ENCODE measurements at regions not wholly inside any gene's neighbourhood (a gene's known extent, or its start where the extent isn't known, plus 50 kb on each side); places are given as distances from the start of the nearest gene placed in this dataset.
"Not testable (repeated sequence)": the region's sequence is repeated elsewhere in the genome, so short reads cannot be mapped to it uniquely, and the experiment has no call there.

DNA sequence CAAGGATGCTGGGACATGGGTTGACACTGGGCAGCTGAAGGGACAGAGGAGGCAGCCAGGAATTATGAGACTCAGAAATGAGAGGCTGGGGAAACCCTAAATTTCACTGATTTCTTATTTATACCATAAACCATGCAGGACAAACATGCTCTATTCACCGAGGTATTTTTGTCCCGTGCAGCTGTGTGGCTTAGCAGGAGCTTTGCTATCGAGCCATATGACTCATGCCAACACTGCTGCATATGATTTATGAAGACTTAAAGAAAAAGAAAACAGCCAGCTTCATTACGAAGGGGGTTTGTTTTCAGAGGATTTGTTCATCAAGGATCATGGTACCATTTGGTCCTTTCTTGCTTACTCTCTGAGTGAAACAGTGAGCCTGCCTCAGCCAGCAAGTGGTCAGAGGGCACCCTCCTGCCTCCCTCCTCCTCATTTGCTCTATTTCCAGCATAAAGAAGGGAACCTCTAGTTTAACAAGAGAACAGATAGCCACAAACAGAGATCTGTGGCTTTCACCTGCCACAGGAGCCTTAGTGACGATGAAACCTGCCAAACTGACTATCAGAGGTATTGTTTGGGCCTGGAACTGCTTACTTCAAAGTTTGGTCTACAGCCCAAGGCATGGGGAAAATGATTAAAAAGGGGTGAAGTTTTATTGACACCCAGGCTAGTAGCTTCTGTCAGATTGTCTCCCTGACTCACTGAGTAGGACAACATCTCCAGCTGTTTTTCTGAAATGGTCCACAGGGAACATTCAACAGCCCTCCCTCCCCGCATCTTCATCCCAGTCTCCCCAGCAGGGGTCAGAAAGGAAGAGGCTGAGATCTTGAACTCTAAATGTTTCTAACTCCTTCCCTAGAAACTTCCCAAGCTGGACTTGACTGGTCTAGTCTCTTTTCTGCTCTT lies 80.1 kb upstream of the MAML3 start:
- no peak for DNase-seq
- intact Hi-C loops (cut with DNase I): no loop called here

DNA sequence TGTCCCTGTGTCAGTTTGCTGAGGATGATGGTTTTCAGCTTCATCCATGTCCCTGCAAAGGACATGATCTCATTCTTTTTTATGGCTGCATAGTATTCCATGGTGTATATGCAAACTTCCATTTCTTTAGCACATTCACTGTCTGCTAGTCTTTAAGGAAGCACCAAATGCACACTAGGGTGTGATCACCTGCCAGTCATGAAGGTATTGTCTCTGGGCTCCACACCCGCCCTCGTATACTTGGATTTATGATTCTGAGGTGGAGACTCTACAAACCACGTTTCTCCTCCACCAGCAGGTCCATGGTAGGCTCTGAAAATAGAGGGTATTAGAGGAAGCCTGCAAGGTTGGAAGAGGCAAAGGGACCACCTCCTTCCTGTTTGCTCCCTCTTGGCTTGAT lies 75.9 kb upstream of the MAML3 start:
- intact Hi-C loops (cut with DNase I): no loop called here
- no peak for DNase-seq

DNA sequence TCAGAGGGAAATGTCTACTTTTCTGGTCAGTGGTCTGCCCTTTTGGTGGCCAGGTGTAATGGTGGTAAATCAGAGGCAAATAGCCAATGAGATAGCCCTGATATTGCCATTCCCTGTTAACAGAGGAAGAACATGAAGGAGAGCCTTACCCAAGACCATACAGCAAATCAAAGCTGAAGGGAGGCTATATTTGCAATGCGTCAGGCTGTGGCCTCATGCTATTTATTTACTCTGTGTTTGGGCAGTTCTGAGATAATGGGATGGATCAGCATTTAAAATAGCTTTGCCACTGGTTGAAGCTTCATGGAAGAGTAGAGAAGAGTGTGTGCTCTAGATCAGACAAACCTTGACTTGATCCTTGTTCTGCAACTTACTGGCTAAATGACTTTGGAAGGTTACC lies 73.3 kb upstream of the MAML3 start:
- no peak for DNase-seq
- intact Hi-C loops (cut with DNase I): no loop called here

DNA sequence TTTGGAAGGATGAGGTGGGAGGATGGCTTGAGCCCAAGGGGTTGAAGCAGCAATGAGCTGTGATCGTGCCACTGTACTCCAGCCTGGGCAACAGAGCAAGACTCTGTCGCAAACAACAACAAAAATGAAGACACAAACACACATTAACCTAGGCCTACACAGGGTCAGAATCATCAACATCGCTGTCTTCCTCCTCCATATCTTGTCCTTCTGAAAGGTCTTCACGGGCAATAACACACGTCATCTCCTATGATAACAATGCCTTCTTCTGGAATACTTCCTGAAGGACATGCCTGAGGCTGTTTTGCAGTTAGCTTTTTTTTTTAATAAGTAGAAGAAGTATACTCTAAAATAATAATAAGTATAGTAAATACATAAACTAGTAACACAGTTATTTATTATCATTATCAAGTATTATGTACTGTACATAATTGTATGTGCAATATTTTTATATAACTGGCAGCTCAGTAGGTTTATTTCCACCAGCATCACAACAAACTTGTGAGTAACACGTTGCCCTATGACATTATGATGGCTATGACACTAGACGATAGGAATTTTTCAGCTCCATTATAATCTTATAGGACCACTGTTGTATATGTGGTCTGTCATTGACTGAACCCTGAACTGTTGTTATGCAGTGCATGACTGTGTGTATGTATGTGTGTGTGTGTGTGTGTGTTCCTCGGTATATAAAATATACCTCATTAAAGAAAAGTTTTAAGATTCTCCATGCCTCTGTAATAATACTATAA lies 69.2 kb upstream of the MAML3 start:
- intact Hi-C loops (cut with DNase I): no loop called here
- no peak for DNase-seq

DNA sequence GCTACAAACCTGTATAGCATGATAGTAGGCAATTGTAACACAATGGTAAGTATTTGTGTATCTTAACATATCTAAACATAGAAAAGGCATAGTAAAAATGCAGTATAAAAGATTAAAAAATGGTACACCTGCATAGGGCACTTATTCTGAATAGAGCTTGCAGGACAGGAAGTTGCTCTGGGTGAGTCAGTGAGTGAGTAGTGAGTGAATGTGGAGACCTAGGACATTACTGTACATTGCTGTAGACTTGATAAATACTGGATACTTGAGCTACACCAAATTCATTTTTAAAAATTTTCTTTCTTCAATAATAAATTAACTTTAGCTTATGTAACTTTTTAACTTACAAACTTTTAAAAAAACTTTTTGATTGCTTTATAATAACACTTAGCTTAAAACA lies 68.2 kb upstream of the MAML3 start:
- DNase-seq: no peak
- intact Hi-C loops (cut with DNase I): no loop called here

DNA sequence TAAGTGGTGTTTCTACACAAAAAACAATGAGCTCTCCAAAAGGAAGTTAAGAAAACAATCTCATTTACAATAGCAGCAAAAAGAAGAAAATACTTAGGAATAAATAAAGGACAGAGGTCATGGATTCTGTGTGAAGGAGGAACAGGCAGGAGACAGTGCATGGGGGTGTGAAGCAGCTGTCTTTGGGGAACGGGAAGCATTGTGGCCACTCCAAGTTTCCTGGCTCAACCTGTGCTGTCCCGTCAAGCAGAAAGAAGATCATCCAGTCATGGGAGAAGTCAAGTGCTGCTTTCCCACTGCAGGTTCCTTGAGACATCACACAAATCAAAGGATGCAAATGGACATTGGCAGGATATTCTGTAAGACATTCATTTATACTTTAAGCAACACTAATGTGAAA lies 66.1 kb upstream of the MAML3 start:
- no peak for DNase-seq
- intact Hi-C loops (cut with DNase I): no loop called here

DNA sequence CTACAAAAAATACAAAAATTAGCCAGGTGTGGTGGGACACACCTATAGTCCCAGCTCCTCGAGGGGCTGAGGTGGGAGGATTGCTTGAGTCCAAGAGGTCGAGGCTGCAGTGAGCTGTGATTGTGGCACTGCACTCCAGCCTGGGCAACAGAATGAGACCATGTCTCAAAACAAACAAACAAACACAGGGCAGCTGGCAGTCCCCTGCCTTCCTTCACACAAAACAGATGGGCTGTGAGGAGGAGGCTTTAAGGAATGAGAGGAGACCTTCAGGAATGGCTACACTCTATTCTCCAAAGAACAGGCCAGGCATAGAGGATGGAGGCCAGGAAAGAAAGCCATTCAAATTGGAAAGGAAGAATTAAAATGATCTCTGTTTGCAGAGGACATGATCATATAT lies 65.6 kb upstream of the MAML3 start:
- DNase-seq: no peak
- intact Hi-C loops (cut with DNase I): no loop called here

DNA sequence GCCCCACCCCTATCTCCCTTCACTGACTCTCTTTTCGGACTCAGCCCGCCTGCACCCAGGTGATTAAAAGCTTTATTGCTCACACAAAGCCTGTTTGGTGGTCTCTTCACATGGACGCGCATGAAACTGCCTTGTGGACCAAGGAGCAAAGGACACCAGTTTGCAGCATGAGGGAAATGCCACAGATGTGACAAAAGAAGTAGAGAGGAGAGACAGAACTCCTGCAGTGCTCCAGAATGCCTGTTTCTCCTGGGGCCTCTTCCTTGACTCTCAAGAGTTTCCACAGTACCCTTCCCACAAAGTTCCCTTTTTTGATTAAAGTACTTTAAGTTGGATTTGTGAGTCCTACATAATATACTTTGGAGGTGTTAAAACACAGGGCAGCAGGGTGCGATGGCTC lies 65.1 kb upstream of the MAML3 start:
- DNase-seq; intact Hi-C loops (cut with DNase I): not testable (repeated sequence)

DNA sequence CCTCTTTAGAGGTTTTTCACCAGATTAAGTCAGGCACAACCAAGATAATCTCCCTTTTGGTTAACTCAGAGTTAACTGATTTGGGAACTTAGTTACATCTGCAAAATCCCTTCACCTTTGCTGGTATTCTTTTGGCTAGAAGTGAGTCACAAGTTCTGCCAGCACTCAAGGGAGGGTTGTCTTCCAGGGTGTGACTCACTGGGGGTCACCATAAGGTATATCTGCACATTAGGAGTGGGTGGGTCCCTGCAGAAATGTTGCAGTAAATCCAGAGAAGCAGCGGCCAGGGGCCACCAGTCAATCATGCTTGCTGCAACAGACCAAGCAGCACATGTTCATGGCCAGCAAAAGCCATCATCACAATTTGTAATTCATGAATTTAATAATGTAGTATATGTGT lies 59.8 kb upstream of the MAML3 start:
- no peak for DNase-seq
- intact Hi-C loops (cut with DNase I): no loop called here

DNA sequence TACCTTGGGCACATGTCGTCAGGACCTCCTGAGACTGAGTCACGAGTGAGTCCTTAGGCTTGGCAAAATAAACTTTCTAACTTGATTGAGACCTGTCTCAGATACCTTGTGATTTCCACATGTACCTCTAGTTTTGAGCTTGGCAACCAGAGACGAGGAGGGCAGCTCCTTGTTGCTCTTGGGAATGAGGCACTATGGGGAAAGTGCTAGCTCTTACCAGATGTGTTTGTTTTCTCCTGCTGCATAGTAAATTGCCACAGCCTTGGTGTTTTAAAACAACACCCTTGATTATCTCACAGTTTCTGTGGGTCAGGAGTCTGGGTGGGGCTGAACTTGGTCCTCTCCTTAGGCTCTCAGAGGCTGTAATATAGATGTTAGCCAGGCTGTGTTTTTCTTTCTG lies 59.1 kb upstream of the MAML3 start:
- intact Hi-C loops (cut with DNase I): no loop called here
- no peak for DNase-seq

DNA sequence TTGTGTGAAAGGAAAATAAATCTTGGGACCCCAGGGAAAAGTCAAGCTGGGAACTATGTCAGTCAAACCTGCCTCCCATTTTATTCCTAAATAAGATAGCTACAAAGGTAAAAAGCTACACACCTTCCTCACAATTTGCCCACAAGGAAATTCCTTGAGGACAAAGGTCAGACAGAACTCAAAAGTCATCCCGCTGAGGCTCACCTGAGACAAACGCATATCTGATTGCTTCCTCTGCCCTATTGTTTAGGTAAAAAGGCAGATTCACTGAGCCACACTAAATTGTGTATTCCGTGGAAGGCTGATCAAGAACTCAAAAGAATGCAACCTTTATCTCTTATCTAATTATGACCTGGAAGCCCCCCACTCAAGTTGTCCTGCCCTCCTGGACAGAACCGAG lies 58.7 kb upstream of the MAML3 start:
- DNase-seq: no peak
- intact Hi-C loops (cut with DNase I): no loop called here

DNA sequence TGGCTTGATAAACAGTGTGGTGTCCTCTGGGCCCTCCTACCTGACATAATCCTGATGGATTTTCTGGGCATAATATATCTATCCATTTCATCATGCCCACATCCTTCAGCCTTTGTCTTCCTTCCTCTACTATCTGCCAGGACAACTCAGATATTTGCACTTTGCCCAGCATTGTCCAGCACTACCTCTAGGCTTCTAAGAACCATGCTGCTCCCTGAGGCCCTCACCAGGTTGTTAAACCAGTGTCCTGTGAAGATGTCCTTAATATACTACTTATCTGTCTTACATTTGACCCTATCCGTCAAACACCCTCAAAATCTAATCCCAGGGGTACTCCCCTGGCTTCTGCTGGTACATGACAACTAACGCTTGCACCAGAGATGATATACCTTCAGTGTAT lies 58.2 kb upstream of the MAML3 start:
- intact Hi-C loops (cut with DNase I): no loop called here
- DNase-seq: no peak

DNA sequence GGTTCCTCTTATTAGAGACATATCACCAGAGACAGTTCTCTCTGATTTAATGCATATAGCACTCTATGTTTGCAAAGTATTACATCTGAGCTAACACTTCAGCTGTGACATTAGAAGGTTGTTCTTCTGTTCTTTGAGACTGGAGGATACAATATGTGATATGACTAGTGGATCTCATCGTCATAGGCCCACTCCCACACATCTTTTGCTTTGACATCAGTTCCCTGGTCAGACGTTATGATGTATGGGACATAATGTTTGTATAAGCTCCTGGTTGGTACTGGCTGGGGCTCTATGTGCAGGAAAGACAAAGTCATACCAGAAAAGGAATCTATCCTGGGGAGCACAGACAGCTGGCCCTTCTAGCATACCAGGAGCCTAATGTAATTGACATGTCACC lies 57.7 kb upstream of the MAML3 start:
- intact Hi-C loops (cut with DNase I): no loop called here
- DNase-seq: no peak

DNA sequence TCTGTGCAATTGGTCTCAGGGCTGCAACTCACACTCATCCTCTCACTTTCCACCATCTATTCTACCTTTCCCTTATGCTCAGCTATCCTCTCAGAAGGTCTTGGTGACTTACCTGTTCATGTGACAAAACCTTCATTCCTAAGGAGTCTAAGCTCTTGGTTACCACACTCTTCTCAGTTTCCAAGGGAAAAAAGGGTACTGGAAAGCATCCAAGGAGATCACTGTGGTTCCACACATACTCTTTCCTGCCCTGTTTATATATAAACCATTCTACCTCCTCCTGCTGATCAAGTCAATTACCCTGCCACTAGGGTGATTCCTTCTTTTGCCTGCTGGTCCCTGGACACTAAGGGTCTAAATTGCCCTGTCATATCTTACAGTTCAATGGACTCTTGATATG lies 57.2 kb upstream of the MAML3 start:
- DNase-seq: no peak
- intact Hi-C loops (cut with DNase I): no loop called here

DNA sequence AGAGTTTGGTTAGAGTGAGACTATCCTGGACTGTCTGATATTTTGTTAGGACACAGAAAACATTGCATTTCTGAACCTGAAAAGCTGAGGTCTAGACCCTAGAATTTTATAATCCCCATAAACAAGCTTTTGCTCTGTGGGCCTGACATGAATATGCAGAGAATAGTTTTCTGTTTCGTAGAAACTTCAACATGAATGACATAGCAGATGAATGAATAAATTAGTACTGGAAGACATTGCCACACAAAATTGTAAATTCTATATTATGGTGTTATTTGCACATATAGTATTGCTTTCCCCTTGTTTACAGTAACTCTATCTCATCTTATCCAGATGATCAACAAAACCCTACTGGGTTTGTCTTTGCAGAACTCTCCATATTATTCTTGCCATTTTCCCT lies 54.9 kb upstream of the MAML3 start:
- intact Hi-C loops (cut with DNase I): no loop called here
- DNase-seq: no peak

Measured in head of caudate nucleus (tissue), 42 donors.